ENCODE measurements at regions not wholly inside any gene's neighbourhood (a gene's known extent, or its start where the extent isn't known, plus 50 kb on each side); places are given as distances from the start of the nearest gene placed in this dataset.

DNA sequence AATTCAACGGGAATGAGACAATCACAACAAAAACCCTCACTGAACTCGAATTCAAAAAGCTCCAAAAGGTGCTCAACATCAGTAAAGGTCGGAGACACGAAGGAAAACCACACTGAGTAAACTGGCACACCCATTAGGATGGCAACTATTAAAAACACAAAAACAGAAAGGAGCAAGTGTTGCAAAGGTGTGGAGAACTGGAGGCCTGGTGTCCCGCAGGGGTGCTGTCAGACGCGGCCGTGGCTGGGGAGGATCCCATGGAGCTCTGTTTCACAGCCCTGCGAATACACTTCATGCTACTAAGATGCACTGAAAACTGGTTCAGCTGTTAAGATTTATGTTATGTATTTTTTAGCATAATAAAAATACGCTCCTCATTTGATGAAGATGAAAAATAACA, 730.6 kb downstream of the GALR1 start:
- Histone ChIP-seq H3K36me3 (ENCODE audit: insufficient read depth) (no peaks in the 10 kb centered on the region), H3K4me1 (ENCODE audit: insufficient read depth) (no peaks in the 10 kb centered on the region), H3K27ac (ENCODE audit: low read depth) (no peak overlapping the region), H3K4me3 (ENCODE audit: low read depth, low read length) (no peak overlapping the region)
- DNase-seq (ENCODE audit: extremely low spot score), result no peak
- 83% methylated on average over 10 of the region's 10 CpGs for WGBS

GRCh38 chr18:77981874-77982273, 732.2 kb downstream of the GALR1 start:
- no peak overlapping the region for H3K4me3 ChIP-seq (ENCODE audit: low read depth, low read length)
- no peaks in the 10 kb centered on the region for H3K4me1 ChIP-seq (ENCODE audit: insufficient read depth)
- H3K36me3 ChIP-seq (ENCODE audit: insufficient read depth), result no peaks in the 10 kb centered on the region
- WGBS, result 96% methylated on average over 2 of the region's 2 CpGs
- H3K27ac ChIP-seq (ENCODE audit: low read depth), result no peak overlapping the region
- no peak for DNase-seq (ENCODE audit: extremely low spot score)

GRCh38 chr18:77983270-77983669, 733.6 kb downstream of the GALR1 start:
- Histone ChIP-seq H3K27ac (ENCODE audit: low read depth) (no peak overlapping the region), H3K4me3 (ENCODE audit: low read depth, low read length) (no peak overlapping the region), H3K4me1 (ENCODE audit: insufficient read depth) (no peaks in the 10 kb centered on the region), H3K36me3 (ENCODE audit: insufficient read depth) (no peaks in the 10 kb centered on the region)
- no peak for DNase-seq (ENCODE audit: extremely low spot score)
- 87% methylated on average over 10 of the region's 10 CpGs for WGBS

DNA sequence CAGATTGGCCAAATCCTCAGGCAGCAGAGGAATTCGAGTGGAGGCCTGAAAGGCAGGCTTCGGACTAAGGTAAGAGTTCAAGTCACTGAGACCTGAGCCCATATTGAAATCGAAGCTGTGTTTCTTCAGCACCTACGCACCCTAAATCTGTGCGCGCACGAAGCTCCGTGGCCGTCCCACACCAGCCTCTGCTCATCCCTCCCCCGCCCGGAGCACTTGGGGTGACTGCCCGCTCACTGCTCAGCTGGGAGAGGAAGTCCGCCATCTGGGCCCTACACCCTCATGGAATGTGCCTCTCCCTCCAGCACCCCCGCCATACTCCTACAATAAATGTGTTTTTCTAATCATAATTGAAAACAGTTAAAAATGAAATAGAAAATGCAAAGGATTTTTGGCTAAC, 734.5 kb downstream of the GALR1 start:
- H3K4me3 ChIP-seq (ENCODE audit: low read depth, low read length), result no peak overlapping the region
- no peaks in the 10 kb centered on the region for H3K36me3 ChIP-seq (ENCODE audit: insufficient read depth)
- no peak overlapping the region for H3K27ac ChIP-seq (ENCODE audit: low read depth)
- no peak for DNase-seq (ENCODE audit: extremely low spot score)
- no peaks in the 10 kb centered on the region for H3K4me1 ChIP-seq (ENCODE audit: insufficient read depth)
- WGBS, result 81% methylated on average over 14 of the region's 14 CpGs

DNA sequence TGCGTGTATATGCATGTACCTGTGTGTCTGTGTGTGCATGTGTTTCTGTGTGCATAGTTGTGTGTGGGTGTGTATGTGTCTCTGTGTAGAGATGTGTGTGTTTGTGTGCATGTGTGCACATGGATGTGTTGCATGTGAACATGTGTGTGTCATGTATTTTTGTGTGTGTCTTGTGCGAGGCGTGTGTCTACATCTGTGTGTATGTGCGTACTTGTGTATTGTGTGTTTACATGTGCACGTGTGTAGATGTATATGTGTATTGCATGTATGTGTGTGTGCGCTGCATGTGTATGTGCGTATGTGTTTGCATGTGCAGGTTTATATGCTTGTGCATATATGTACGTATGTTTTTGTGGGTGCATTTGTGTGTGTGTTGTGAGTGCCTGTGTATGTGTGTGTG, 735.2 kb downstream of the GALR1 start:
- 95% methylated on average over 8 of the region's 8 CpGs for WGBS
- no peak overlapping the region for H3K27ac ChIP-seq (ENCODE audit: low read depth)
- DNase-seq (ENCODE audit: extremely low spot score), result no peak

GRCh38 chr18:77985526-77986281, 736.1 kb downstream of the GALR1 start:
- Histone ChIP-seq H3K4me1 (ENCODE audit: insufficient read depth) (no peaks in the 10 kb centered on the region), H3K27ac (ENCODE audit: low read depth) (no peak overlapping the region), H3K4me3 (ENCODE audit: low read depth, low read length) (no peak overlapping the region), H3K36me3 (ENCODE audit: insufficient read depth) (no peaks in the 10 kb centered on the region)
- 24% methylated on average over 14 of the region's 14 CpGs for WGBS
- no peak for DNase-seq (ENCODE audit: extremely low spot score)

More for the DNA sequence above, 735.2 kb downstream of the GALR1 start:
- no peak overlapping the region for H3K4me3 ChIP-seq (ENCODE audit: low read depth, low read length)
- no peaks in the 10 kb centered on the region for H3K4me1 ChIP-seq (ENCODE audit: insufficient read depth)
- no peaks in the 10 kb centered on the region for H3K36me3 ChIP-seq (ENCODE audit: insufficient read depth)

- no peaks in the 10 kb centered on the region for H3K36me3 ChIP-seq (ENCODE audit: insufficient read depth)
- no peak overlapping the region for H3K4me3 ChIP-seq (ENCODE audit: low read depth, low read length)
- DNase-seq (ENCODE audit: extremely low spot score), result no peak
- H3K4me1 ChIP-seq (ENCODE audit: insufficient read depth), result no peaks in the 10 kb centered on the region
- 90% methylated on average over 12 of the region's 12 CpGs for WGBS
- H3K27ac ChIP-seq (ENCODE audit: low read depth), result no peak overlapping the region
Observed at GRCh38 chr18:77990131-77990530, 740.5 kb downstream of the GALR1 start.

DNA sequence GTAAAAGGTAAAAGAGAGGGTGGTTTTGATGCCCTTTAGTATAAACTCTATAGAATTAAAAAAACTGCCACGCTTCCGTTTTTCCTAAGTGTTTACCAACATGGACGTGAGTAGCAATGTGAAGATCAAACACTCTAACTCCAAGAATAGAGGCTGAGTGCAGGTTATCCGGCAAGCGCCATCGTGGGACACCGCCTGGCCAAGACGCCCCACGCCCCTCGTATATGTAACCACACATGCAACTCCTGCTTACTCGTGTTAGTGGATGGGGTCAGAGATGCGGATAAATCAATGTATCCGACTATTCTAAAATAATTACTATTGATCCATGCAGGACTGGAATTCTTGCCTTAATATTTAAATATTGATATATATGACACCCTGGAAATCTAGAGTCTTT, 741.3 kb downstream of the GALR1 start:
- no peak overlapping the region for H3K4me3 ChIP-seq (ENCODE audit: low read depth, low read length)
- H3K36me3 ChIP-seq (ENCODE audit: insufficient read depth), result no peaks in the 10 kb centered on the region
- DNase-seq (ENCODE audit: extremely low spot score), result no peak
- H3K27ac ChIP-seq (ENCODE audit: low read depth), result no peak overlapping the region
- WGBS, result 95% methylated on average over 13 of the region's 13 CpGs
- H3K4me1 ChIP-seq (ENCODE audit: insufficient read depth), result no peaks in the 10 kb centered on the region

DNA sequence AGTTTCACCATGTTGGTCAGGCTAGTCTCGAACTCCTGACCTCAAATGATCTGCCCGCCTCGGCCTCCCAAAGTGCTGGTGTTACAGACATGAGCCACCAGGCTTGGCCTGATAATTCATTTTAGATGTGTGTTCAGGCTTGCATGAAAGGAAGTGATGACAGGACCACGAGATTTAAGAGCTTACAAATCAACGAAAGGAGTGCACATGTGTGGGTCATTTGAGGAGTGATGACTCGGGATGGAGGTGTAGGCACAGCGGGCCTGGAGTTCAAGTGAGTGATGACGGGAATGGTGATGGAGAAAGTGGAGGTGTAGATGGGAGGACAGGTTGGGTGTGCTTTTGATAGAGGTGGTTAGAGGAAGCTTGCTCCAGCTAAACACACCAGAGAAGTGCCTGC, 742.4 kb downstream of the GALR1 start:
- H3K4me3 ChIP-seq (ENCODE audit: low read depth, low read length), result no peak overlapping the region
- no peaks in the 10 kb centered on the region for H3K4me1 ChIP-seq (ENCODE audit: insufficient read depth)
- no peaks in the 10 kb centered on the region for H3K36me3 ChIP-seq (ENCODE audit: insufficient read depth)
- DNase-seq (ENCODE audit: extremely low spot score), result no peak
- WGBS, result 68% methylated on average over 8 of the region's 8 CpGs
- H3K27ac ChIP-seq (ENCODE audit: low read depth), result no peak overlapping the region

DNA sequence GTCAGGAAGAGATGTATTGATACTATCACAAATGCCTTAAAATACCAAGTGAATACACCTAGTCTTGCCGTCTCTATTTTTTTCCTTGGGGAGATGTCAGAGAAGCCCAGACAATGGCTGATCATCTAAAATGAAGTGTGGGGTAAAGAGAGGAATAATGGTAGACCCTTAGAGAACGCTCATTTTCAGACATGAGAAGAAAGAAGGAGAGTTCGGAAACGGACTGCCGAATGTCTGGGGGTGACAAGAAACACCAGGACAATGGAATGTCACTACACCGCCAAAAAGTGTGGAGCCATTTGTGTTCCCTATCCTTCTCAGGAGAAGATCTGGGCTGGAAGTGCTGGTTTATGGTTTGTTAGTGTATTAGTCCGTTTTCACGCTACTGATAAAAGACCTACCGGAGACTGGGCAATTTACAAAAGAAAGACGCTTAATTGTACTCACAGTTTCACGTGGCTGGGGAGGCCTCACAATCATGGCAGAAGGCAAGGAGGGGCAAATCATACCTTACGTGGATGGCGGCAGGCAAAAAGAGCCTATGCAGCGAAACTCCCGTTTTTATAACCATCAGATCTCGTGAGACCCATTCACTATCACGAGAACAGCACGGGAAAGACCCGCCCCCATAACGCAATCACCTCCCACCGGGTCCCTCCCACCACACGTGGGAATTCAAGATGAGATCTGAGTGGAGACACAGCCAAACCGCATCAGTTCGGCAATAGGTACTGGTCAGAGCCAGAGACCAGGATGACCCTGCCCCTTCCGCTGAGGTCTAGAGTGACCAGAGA, 743.7 kb downstream of the GALR1 start:
- Histone ChIP-seq H3K27ac (ENCODE audit: low read depth) (no peak overlapping the region), H3K4me3 (ENCODE audit: low read depth, low read length) (no peak overlapping the region), H3K4me1 (ENCODE audit: insufficient read depth) (no peaks in the 10 kb centered on the region), H3K36me3 (ENCODE audit: insufficient read depth) (no peaks in the 10 kb centered on the region)
- WGBS, result 91% methylated on average over 25 of the region's 25 CpGs
- no peak for DNase-seq (ENCODE audit: extremely low spot score)

GRCh38 chr18:77995593-77995992, 745.9 kb downstream of the GALR1 start:
- H3K27ac ChIP-seq (ENCODE audit: low read depth), result no peak overlapping the region
- no peaks in the 10 kb centered on the region for H3K36me3 ChIP-seq (ENCODE audit: insufficient read depth)
- H3K4me1 ChIP-seq (ENCODE audit: insufficient read depth), result no peaks in the 10 kb centered on the region
- 64% methylated on average over 3 of the region's 3 CpGs for WGBS
- DNase-seq (ENCODE audit: extremely low spot score), result no peak
- no peak overlapping the region for H3K4me3 ChIP-seq (ENCODE audit: low read depth, low read length)

- H3K36me3 ChIP-seq (ENCODE audit: insufficient read depth), result no peaks in the 10 kb centered on the region
Observed at GRCh38 chr18:77996737-77997136, 747.1 kb downstream of the GALR1 start.

DNA sequence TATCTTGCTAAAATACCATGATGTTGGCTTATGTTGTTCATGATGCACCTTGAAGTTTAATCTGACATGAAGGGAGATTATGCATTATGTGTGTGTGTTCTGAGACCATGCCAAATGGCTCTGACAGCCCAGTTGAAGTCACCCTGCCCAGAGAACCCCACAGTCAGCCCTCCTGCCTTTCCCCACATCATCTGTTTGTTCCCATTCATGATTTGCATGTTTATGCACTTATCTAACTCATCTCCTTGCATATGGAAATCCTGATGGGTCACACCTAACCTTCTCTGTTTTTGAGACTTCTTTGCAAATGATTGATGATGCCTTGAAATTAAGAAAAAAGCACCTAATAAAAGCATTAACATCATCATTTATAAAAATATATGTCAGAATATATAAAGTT, 752.2 kb downstream of the GALR1 start:
- Histone ChIP-seq H3K36me3 (ENCODE audit: insufficient read depth) (no peaks in the 10 kb centered on the region), H3K4me3 (ENCODE audit: low read depth, low read length) (no peak overlapping the region), H3K4me1 (ENCODE audit: insufficient read depth) (no peaks in the 10 kb centered on the region), H3K27ac (ENCODE audit: low read depth) (no peak overlapping the region)
- no peak for DNase-seq (ENCODE audit: extremely low spot score)

More at GRCh38 chr18:77996737-77997136, 747.1 kb downstream of the GALR1 start:
- 62% methylated on average over 4 of the region's 4 CpGs for whole genome bisulfite sequencing
- DNase-seq (ENCODE audit: extremely low spot score), result no peak
- no peak overlapping the region for H3K27ac ChIP-seq (ENCODE audit: low read depth)
- H3K4me1 ChIP-seq (ENCODE audit: insufficient read depth), result no peaks in the 10 kb centered on the region
- no peak overlapping the region for H3K4me3 ChIP-seq (ENCODE audit: low read depth, low read length)

DNA sequence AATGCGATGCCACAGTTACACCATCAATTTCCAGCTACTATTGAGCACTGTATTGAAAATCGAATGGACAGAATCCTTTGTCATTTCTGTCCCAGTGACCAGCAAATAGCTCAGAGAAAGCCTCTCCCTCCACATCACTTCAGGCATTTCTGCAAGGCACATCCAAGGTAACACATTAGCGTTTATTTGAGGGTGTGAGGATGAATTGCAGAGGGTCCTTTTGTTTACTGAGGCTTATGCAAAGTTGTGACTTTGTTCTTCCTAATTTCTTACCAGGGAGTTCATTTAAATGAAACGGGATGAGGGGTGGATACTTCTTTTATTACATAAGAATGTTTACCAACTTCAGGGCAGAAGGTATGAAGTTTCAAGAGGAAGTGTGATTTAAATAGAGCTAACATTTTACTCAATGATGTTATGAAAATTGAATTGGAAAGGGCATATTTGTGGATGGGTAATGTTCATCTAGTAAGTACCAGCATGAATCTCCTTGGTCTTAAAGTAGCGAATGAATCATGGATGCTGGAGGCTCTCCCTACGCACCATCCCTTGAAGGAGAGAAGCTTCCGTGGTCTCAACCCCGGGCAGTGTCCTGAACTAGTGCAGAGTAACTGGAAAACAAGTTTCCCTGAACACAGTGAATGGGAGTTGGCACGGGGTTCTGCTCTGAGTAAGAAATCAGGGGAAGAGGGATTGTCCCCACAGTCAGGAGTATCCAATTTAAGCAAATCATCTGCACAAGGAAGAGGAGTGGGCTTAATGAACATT, 756.5 kb downstream of the GALR1 start:
- 18% methylated on average over 9 of the region's 9 CpGs for WGBS
- no peaks in the 10 kb centered on the region for H3K4me1 ChIP-seq (ENCODE audit: insufficient read depth)
- no peak overlapping the region for H3K27ac ChIP-seq (ENCODE audit: low read depth)
- no peak for DNase-seq (ENCODE audit: extremely low spot score)
- H3K4me3 ChIP-seq (ENCODE audit: low read depth, low read length), result no peak overlapping the region
- H3K36me3 ChIP-seq (ENCODE audit: insufficient read depth), result no peaks in the 10 kb centered on the region
